T1000 (cell line): ENCODE measurements at regions not wholly inside any gene's neighbourhood (a gene's known extent, or its start where the extent isn't known, plus 50 kb on each side); places are given as distances from the start of the nearest gene placed in this dataset.
"Not testable (repeated sequence)": the region's sequence is repeated elsewhere in the genome, so short reads cannot be mapped to it uniquely, and the experiment has no call there.

Experiments used
- DNase-seq: peaks from one replicate; lab custom pipeline; 2025; ENCODE audit warnings: mixed read lengths; lab: John Stamatoyannopoulos, UW

GRCh38 chr5:117800261-117800660, 1188.1 kb downstream of the DTWD2 start:
- DNase-seq = no peak

GRCh38 chr5:117794847-117795246, 1193.5 kb downstream of the DTWD2 start:
- no peak for DNase-seq

- no peak for DNase-seq
Observed at GRCh38 chr5:117793963-117794362, 1194.4 kb downstream of the DTWD2 start.

- DNase-seq = no peak
Observed at GRCh38 chr5:117792476-117792875, 1195.9 kb downstream of the DTWD2 start.

- DNase-seq = no peak
Observed at GRCh38 chr5:117788596-117788995, 1199.8 kb downstream of the DTWD2 start.

GRCh38 chr5:117779171-117779570, 1204.5 kb upstream of the SEMA6A start:
- DNase-seq = no peak

- DNase-seq = no peak
Observed at GRCh38 chr5:117776977-117777376, 1202.4 kb upstream of the SEMA6A start.

- no peak for DNase-seq
Observed at GRCh38 chr5:117769877-117770276, 1195.3 kb upstream of the SEMA6A start.

- DNase-seq = no peak
Observed at GRCh38 chr5:117763271-117763670, 1188.6 kb upstream of the SEMA6A start.

GRCh38 chr5:117761186-117761585, 1186.6 kb upstream of the SEMA6A start:
- DNase-seq = no peak

- DNase-seq = no peak
Observed at GRCh38 chr5:117759849-117760499, 1185.4 kb upstream of the SEMA6A start.

- no peak for DNase-seq
Observed at GRCh38 chr5:117752403-117752802, 1177.8 kb upstream of the SEMA6A start.

- no peak for DNase-seq
Observed at GRCh38 chr5:117748336-117748735, 1173.7 kb upstream of the SEMA6A start.

- no peak for DNase-seq
Observed at GRCh38 chr5:117743337-117743736, 1168.7 kb upstream of the SEMA6A start.

GRCh38 chr5:117741655-117742206, 1167.1 kb upstream of the SEMA6A start:
- no peak for DNase-seq

- no peak for DNase-seq
Observed at GRCh38 chr5:117740268-117740667, 1165.6 kb upstream of the SEMA6A start.

- no peak for DNase-seq
Observed at GRCh38 chr5:117738571-117738970, 1163.9 kb upstream of the SEMA6A start.

GRCh38 chr5:117736698-117737097, 1162.1 kb upstream of the SEMA6A start:
- DNase-seq = no peak

GRCh38 chr5:117734056-117734455, 1159.4 kb upstream of the SEMA6A start:
- no peak for DNase-seq

GRCh38 chr5:117733051-117733450, 1158.4 kb upstream of the SEMA6A start:
- no peak for DNase-seq

- DNase-seq = no peak
Observed at GRCh38 chr5:117732264-117732663, 1157.6 kb upstream of the SEMA6A start.

- no peak for DNase-seq
Observed at GRCh38 chr5:117731446-117731845, 1156.8 kb upstream of the SEMA6A start.

GRCh38 chr5:117720784-117721183, 1146.2 kb upstream of the SEMA6A start:
- DNase-seq = not testable (repeated sequence)

- no peak for DNase-seq
Observed at GRCh38 chr5:117719413-117719812, 1144.8 kb upstream of the SEMA6A start.
